GM21528 (cell line): ENCODE measurements at regions not wholly inside any gene's neighbourhood (a gene's known extent, or its start where the extent isn't known, plus 50 kb on each side); places are given as distances from the start of the nearest gene placed in this dataset.

Experiments
- ATAC-seq: cut with Tn5 transposase; IDR thresholded peaks from one replicate; pipeline ENCODE4 v1.9.1; 2021; ENCODE audit warnings: mild to moderate bottlenecking, moderate library complexity; ENCODE audit not compliant: unreplicated experiment, low FRiP score

DNA sequence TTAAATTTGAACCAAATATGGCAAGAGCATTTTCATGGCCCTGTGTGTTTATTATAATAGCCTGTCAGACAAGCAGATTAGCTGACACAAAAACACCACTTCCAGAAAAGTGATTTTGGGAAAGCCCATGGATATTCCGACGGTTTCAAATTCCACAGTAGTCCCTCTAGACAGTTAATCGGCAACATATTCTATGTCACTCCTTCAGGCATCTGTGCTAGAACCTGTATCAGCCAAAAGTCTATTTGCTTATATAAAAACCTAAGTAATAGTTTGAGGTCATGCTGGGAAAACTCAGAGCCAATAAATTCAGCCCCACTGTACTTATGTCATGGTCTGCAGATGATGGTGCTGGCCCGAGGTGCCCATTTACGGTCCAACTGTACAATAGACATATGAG, 110.2 kb upstream of the ARHGEF26 start:
- ATAC-seq = no peak

DNA sequence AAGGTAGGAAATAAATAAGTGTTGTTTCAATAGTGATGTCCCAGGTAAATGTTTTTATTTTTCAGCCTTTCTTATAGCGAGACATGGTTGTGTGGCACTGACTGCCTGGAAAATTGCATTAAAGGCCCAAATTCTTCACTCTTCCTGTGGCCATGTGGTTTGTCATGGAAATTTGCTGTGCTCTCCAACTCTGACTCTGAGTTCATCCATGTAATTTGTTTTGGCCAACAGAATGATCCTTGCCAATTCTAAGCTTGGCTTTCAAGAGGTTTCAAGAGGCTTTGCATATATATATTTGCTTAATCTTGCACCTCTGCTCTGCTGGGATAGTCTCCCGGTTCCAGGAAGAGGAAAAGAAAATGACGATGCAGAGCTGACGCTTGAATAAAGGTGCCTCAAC, 107.5 kb upstream of the ARHGEF26 start:
- no peak for ATAC-seq

DNA sequence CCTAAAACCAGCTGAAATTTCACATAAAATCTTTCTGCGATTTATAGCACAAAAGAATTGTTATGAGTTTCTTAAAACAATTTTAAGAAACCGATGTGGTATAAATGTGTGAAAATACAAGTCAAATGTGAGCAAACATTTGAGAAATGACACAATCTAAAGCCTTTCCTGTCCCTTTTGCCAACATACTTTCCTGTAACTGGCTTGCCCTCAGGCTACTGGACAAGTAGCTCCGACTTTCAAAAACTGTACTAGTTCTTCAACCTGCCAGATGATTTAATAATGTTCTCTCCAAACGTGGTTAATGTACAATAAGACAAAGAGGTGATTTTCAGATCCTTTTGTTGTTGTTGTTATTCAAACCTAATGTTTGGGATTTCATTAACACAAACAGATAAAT, 105.9 kb upstream of the ARHGEF26 start:
- ATAC-seq = no peak

- ATAC-seq = peak; percentile 55
Measured at GRCh38 chr3:154018100-154018696, 103.0 kb upstream of the ARHGEF26 start.

- no peak for ATAC-seq
Measured at GRCh38 chr3:154022606-154023005, 98.6 kb upstream of the ARHGEF26 start.

DNA sequence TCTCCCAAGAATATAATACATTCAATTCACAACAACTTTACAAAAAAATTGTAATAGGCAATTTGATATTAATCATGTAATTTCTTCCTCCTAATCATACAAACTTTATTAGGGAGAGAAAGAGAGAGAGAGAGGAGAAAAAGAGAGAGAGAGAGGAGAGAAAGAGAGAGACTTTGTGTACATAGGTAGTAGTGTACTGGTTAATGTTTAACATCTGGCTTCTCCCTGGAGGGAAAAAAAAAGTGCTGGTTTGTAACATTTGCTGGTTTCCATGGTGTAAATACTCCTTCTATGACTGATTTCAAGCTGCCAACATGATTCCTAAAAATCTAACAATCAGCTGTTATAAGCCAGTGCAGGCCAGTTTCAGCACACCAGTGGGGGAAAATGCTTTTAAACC, 98.0 kb upstream of the ARHGEF26 start:
- no peak for ATAC-seq

GRCh38 chr3:154025007-154025406, 96.2 kb upstream of the ARHGEF26 start:
- no peak for ATAC-seq

GRCh38 chr3:154029926-154030325, 91.3 kb upstream of the ARHGEF26 start:
- no peak for ATAC-seq

DNA sequence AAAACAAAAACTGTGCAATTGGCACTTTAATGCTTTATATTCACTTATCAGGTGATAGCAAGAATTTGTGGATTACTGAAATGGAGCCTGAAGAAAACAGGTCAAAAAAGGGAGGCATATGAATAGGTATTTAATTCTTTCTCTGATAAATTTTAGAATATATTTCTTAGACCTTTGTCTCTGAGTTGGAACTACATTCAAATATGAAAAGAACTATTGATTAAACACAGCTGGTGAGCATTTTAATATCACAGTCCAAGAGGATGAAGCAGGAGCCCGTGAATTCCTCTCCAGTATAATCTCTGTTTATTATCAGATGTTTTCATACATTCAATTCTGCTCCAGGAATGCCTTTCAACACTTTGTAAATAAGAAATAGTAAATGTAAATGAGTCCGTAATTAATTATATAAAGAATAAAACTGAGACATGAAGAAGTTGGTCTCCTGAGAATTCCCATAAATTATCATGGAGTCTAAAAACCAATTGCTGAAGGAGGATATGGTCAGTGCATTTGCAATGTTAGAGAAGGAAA, 86.3 kb upstream of the ARHGEF26 start:
- ATAC-seq = no peak

DNA sequence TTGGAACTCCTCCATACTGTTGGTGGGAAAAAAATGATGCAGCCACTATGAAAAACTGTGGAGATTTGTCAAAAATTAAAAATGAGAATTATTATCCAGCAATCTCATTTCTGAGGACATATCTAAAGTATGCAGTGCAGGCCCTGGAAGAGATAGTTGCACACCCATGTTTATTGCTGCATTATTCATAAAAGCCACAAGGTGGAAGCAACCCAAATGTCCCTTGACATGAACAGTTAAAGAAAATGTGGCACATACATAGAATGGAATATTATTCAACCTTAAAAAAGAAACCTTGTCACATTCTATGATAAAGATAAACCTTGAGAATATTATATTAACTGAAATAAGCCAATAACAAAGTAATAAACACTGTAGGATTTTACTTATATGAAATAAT, 80.9 kb upstream of the ARHGEF26 start:
- no peak for ATAC-seq

DNA sequence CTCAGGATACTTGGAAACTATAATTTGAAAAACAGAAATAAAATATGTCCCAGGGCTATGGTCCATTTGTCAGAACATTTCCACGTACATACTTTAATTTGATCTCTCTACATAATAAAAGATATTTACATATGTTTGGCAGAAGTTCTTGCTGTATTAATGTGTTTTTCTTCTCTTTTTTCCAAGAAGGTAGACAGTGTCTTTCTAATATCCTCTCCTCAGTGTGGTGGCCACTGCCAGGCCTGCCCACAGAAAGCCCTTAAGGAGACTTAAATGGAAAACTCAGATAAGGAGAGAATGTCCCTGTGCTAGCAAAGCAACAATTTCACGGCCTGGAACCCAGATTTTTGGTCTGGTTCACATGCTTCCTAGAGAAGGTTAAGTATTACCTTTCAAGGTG, 76.5 kb upstream of the ARHGEF26 start:
- no peak for ATAC-seq

GRCh38 chr3:154050216-154050615, 71.0 kb upstream of the ARHGEF26 start:
- no peak for ATAC-seq

DNA sequence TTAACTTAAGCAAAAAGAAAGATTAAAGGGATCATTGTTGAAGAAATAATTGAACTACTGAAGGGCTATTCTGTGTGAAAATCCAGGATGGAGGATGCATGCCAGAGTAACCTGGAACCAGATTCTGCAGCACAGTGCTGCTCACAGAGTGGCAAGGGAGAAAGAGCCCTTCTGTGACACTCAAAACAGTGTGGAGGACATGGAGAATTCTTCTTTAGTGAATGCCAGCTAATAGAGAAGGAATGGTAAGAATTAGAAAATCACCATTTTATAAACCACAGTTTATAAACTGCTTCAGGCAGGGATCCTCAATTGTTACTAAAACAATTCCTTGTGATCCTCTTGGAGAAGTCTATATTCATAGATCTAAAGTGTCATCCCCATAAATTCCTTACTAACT, 70.4 kb upstream of the ARHGEF26 start:
- no peak for ATAC-seq

DNA sequence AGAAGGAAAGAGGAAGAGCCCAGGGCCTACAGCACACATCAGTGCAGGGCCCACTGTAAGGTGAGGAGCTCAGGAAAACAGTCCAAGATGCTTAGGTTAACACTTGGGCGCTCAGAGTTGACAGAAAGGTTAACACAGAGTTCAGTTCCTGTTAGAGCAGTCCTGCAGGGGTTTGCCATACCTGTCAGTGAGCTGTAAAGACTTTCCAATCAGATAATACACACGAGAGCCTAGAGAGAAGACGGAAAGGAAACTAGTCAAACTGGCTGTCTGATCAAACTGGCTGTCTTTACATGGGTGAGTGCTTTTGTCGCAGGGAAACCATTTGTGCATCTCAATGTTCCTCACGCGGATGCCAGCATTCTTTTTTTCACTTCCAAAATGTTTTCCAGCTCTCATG, 61.4 kb upstream of the ARHGEF26 start:
- ATAC-seq = no peak

DNA sequence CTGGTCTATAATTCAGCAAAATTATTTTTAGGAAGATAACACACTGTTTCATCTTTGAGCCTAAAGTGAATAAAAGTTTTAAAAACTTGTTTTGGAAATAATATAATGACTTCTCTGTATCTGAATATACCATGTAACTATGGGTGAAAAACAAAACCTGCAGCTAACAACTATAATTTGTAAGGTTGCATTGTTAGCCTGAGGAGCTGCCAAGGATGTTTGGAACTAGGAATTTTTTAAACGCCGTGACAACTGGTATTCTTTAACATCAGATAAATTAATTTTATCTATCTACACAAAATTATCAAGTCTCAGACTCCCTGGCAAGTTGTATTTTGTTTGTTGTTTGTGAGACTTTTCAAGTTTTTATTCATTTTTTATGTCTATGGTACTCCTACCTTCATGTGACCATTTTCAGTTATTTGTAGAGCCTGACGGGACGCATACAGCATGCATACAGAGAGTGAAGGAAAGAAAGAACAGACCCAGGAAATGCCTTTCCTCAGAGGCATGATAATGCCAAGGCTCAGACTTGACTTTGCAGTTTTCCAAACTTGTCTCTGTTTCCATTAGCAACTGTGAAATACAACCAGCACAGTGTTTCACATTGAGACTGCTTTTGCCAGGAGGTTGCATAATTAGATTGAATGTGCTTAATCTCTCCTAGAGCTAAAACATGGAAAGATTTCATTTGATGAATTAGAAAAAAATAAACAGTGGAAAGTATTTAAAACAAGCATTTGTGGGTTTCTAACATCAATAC, 60.8 kb upstream of the ARHGEF26 start:
- ATAC-seq = no peak

- no peak for ATAC-seq
Measured at GRCh38 chr3:154061001-154061370, 60.2 kb upstream of the ARHGEF26 start.

DNA sequence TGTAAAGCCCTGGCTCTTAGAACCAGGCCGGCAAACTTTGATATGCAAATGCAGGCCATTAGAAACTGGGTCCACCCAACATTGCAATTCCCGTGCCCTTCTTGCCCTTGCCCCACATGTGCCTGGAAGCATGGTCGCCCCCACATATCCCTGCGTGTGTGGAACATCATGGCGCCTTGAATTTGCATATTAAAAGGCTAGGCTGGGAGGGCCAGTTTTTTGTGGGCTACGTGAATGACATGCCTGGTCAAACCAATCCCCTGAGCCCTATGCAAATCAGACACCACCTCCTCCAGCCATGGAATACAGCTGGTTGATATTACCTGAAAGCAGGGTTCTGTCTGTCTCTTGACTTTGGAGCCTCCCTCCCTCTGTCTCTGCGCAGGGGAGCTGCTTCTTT, 58.7 kb upstream of the ARHGEF26 start:
- ATAC-seq = no peak

DNA sequence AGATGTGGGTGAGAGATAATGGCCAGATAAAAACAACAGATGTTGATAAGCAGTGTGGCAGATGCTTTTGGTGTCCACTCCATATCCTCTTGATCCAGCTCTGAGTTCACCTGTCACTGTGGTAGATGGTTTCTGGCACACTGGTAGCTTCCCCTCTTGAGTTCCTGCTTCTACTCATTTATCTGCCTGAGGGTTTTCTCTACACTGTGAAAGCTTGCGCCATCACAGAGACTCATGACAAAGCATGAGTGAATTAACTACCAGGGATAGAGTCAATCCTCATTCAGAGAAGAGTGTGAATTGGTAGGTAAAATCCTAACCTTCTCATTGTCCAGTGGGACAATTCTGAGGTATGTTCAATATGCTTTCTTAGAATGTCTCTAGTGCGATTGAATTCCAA, 50.0 kb upstream of the ARHGEF26 start:
- no peak for ATAC-seq
